DND-41 (cell line): ENCODE measurements at regions not wholly inside any gene's neighbourhood (a gene's known extent, or its start where the extent isn't known, plus 50 kb on each side); places are given as distances from the start of the nearest gene placed in this dataset.
A peak's percentile ranks its signal among the peaks of the same experiment; 100 is the strongest.

Source experiments
- ATAC-seq: fragments of 200-7000 bp; cut with Tn5 transposase; 3 replicates; pipeline ENCODE4 v1.9.1; 2021; ENCODE audit warnings: low read depth; ENCODE audit not compliant: insufficient read depth
- DNase-seq: peaks from one replicate; pipeline ENCODE4 v3.0.0-alpha.2; 2020
- H2AFZ ChIP-seq: 2 replicates; pipeline ENCODE4 v1.6.0; 2012; ENCODE audit warnings: low read depth, low read length
- H3K27ac ChIP-seq: 2 replicates; pipeline ENCODE4 v1.5.1; 2012; ENCODE audit warnings: low read length, inconsistent platforms
- H3K27me3 ChIP-seq: fragments of 200-600 bp; sonication (generic); 2 replicates; pipeline ENCODE4 v1.6.0; 2012; ENCODE audit warnings: low read length, mild to moderate bottlenecking, inconsistent platforms; ENCODE audit not compliant: insufficient read depth, poor library complexity
- H3K36me3 ChIP-seq: 2 replicates; pipeline ENCODE4 v1.5.1; 2012; ENCODE audit warnings: low read length, inconsistent platforms; ENCODE audit not compliant: insufficient read depth
- H3K4me1 ChIP-seq: 2 replicates; pipeline ENCODE4 v1.5.1; 2012; ENCODE audit warnings: mild to moderate bottlenecking, low read length; ENCODE audit not compliant: insufficient read depth
- H3K4me2 ChIP-seq: 2 replicates; pipeline ENCODE4 v1.6.0; 2012; ENCODE audit warnings: mild to moderate bottlenecking, moderate library complexity, low read length, inconsistent platforms; ENCODE audit not compliant: insufficient read depth
- H3K4me3 ChIP-seq, 2 experiments: fragments of 200-600 bp in 1 of 2; shearing (Covaris generic) in 1 of 2; 2 replicates each; pipeline ENCODE4 v1.5.1; 2012 to 2016; ENCODE audit warnings: inconsistent platforms in 2 of 2, low read length in 2 of 2, mild to moderate bottlenecking in 2 of 2, low read depth in 1 of 2, moderate library complexity in 1 of 2
- H3K79me2 ChIP-seq: 2 replicates; pipeline ENCODE4 v1.6.0; 2012; ENCODE audit warnings: low read length, inconsistent platforms; ENCODE audit not compliant: insufficient read depth
- H3K9ac ChIP-seq: 2 replicates; pipeline ENCODE4 v1.6.0; 2012; ENCODE audit warnings: low read depth, mild to moderate bottlenecking, inconsistent platforms, low read length, moderate library complexity
- H3K9me3 ChIP-seq: 2 replicates; pipeline ENCODE4 v1.5.1; 2012; ENCODE audit warnings: low read length, moderate library complexity, mild to moderate bottlenecking, inconsistent platforms; ENCODE audit not compliant: insufficient read depth, severe bottlenecking
- H4K20me1 ChIP-seq: 2 replicates; pipeline ENCODE4 v1.6.0; 2012; ENCODE audit warnings: low read length; ENCODE audit not compliant: insufficient read depth
- EZH2 ChIP-seq: IDR thresholded peaks from 3 replicates; pipeline ENCODE4 v1.6.1; 2012; ENCODE audit warnings: borderline replicate concordance, low read depth, mild to moderate bottlenecking, moderate library complexity, low read length, inconsistent platforms; ENCODE audit not compliant: severe bottlenecking
- TF ChIP-seq, protein P1 (sequence below): IDR thresholded peaks from 2 replicates; pipeline ENCODE4 v1.5.1; 2012; ENCODE audit warnings: borderline replicate concordance, low read length, moderate library complexity, mild to moderate bottlenecking; ENCODE audit not compliant: poor library complexity, severe bottlenecking; ENCODE audit errors: extremely low read depth

DNA sequence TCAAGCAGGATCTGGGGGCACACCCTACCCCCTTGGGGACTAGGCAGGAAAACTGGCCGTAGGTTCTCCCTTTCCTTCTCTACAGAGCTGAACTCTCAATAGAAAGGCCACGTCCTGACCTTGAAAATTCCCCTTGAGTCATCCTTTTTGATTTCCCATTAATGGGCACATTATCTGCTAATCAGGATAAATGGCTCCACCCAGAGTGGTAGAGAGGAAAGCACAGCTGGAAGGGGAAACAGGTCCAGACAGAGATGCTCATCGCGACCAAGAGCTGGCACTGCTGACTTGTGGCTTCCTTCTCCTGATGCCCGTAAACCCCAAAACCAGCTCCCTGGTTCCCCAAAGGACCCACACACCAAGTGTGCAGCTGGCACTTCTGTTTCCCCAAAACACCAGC, 206.5 kb upstream of the CDH5 start:
- ATAC-seq: no peak

DNA sequence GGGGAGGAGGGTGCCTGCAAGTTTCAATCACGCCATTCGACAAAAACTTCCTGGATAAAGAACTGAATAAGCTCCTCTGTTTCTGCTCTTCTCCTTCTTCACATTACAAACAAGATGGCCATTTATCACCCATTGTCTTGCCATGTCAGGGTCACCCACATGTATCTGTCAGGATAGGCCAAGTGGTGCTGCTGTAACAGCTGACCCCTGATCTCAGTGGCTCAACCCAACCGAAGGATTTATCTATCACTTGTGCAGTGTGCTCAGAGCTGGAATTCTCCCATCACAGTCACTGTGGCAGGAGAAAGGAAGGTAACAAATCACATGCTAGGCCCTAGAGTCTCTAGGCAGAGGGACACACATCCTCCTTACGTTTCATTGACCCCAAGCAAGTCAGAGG, 210.0 kb upstream of the CDH5 start:
- Histone ChIP-seq H3K79me2 (no peaks in the 10 kb centered on the region), H3K27me3 (no peaks in the 10 kb centered on the region), H3K4me1 (no peaks in the 10 kb centered on the region), H4K20me1 (no peaks in the 10 kb centered on the region), H2AFZ (no peak overlapping the region), H3K27ac (no peak overlapping the region), H3K9ac (no peak overlapping the region), H3K4me2 (no peak overlapping the region), H3K36me3 (no peaks in the 10 kb centered on the region), H3K9me3 (no peaks in the 10 kb centered on the region), H3K4me3 (no peak overlapping the region)
- no peak for TF ChIP-seq EZH2
- DNase-seq: no peak
- no peak for ATAC-seq

More for the DNA sequence above, 206.5 kb upstream of the CDH5 start:
- Histone ChIP-seq H3K79me2 (no peaks in the 10 kb centered on the region), H3K27ac (no peak overlapping the region), H3K27me3 (no peaks in the 10 kb centered on the region), H3K4me3 (no peak overlapping the region), H3K36me3 (no peaks in the 10 kb centered on the region), H4K20me1 (no peaks in the 10 kb centered on the region), H3K4me2 (no peak overlapping the region), H3K9ac (no peak overlapping the region), H3K9me3 (no peaks in the 10 kb centered on the region), H2AFZ (no peak overlapping the region), H3K4me1 (no peaks in the 10 kb centered on the region)
- TF ChIP-seq EZH2: no peak
- TF ChIP-seq, protein P1, sequence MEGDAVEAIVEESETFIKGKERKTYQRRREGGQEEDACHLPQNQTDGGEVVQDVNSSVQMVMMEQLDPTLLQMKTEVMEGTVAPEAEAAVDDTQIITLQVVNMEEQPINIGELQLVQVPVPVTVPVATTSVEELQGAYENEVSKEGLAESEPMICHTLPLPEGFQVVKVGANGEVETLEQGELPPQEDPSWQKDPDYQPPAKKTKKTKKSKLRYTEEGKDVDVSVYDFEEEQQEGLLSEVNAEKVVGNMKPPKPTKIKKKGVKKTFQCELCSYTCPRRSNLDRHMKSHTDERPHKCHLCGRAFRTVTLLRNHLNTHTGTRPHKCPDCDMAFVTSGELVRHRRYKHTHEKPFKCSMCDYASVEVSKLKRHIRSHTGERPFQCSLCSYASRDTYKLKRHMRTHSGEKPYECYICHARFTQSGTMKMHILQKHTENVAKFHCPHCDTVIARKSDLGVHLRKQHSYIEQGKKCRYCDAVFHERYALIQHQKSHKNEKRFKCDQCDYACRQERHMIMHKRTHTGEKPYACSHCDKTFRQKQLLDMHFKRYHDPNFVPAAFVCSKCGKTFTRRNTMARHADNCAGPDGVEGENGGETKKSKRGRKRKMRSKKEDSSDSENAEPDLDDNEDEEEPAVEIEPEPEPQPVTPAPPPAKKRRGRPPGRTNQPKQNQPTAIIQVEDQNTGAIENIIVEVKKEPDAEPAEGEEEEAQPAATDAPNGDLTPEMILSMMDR: peak; percentile 13
- no peak for DNase-seq

DNA sequence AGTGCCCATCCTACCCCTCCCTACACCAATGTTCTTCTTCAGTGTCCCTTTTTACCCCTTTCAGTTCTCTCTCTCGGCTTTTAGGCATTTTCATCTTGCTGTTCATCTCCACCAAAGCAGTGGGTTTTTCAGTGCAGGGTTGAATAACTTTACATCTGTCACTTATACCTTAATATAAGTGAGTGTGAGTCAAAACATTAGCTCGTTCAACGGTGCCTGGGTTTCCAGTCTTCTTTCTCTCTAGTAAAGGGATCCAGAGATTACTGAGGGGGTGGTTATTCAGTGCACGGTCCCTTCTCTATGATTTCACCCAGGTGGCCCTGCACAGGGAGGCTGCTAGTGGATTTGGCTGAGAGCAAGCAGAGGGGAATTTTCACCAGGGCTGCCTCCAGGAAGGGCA, 210.6 kb upstream of the CDH5 start:
- no peak overlapping the region for H3K27ac ChIP-seq
- no peak overlapping the region for H3K9ac ChIP-seq
- H3K4me1 ChIP-seq: no peaks in the 10 kb centered on the region
- DNase-seq (no peak), ATAC-seq (no peak)
- H4K20me1 ChIP-seq: no peaks in the 10 kb centered on the region
- no peaks in the 10 kb centered on the region for H3K36me3 ChIP-seq
- no peaks in the 10 kb centered on the region for H3K9me3 ChIP-seq
- no peaks in the 10 kb centered on the region for H3K79me2 ChIP-seq
- TF ChIP-seq, protein P1: no peak
- no peak for TF ChIP-seq EZH2
- H3K4me3 ChIP-seq: no peak overlapping the region
- no peak overlapping the region for H3K4me2 ChIP-seq
- no peaks in the 10 kb centered on the region for H3K27me3 ChIP-seq
- no peak overlapping the region for H2AFZ ChIP-seq

DNA sequence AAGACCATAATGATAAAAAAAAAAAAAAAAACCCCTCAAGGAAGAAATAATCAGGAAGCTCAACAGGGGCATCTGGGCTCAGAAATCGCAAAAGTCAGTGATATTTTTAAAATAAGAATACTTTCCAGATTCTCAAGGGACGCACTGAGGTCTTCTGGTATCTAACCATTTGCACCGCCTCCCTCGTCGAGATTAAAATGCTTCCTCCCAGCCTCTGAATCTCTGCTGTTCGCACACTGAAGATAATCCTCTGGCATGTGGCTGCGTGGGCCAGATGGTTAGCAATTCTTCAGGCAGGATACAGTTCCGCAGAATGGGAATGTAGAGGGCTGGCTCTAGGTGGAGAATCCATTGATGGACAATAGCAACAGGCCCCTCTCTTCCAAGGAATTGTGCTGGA, 211.7 kb upstream of the CDH5 start:
- Histone ChIP-seq H4K20me1 (no peaks in the 10 kb centered on the region), H2AFZ (no peak overlapping the region), H3K36me3 (no peaks in the 10 kb centered on the region), H3K27me3 (peaks cover 7% of the 10 kb centered on the region), H3K9me3 (no peaks in the 10 kb centered on the region), H3K79me2 (no peaks in the 10 kb centered on the region), H3K4me1 (no peaks in the 10 kb centered on the region), H3K9ac (no peak overlapping the region), H3K27ac (no peak overlapping the region), H3K4me3 (no peak overlapping the region), H3K4me2 (no peak overlapping the region)
- no peak for ATAC-seq
- no peak for DNase-seq
- no peak for TF ChIP-seq EZH2
- TF ChIP-seq, protein P1: no peak
